HG03565 (cell line): ENCODE measurements at regions not wholly inside any gene's neighbourhood (a gene's known extent, or its start where the extent isn't known, plus 50 kb on each side); places are given as distances from the start of the nearest gene placed in this dataset.

ENCODE experiments used
- ATAC-seq: cut with Tn5 transposase; IDR thresholded peaks from one replicate; pipeline ENCODE4 v1.9.1; 2021; ENCODE audit warnings: mild to moderate bottlenecking, moderate library complexity; ENCODE audit not compliant: unreplicated experiment

GRCh38 chr6:113464960-113465359 lies 392.2 kb upstream of the MARCKS start:
- ATAC-seq, result no peak

- ATAC-seq, result no peak
These were observed 390.6 kb upstream of the MARCKS start for GRCh38 chr6:113466526-113466925.

- no peak for ATAC-seq
These were observed 381.8 kb upstream of the MARCKS start for GRCh38 chr6:113475392-113475791.

GRCh38 chr6:113476937-113477839 lies 380.0 kb upstream of the MARCKS start:
- ATAC-seq, result no peak

GRCh38 chr6:113480616-113481015 lies 376.5 kb upstream of the MARCKS start:
- ATAC-seq, result no peak

- ATAC-seq, result no peak
These were observed 375.7 kb upstream of the MARCKS start for GRCh38 chr6:113481458-113481857.

- peak; percentile 41 for ATAC-seq
These were observed 375.2 kb upstream of the MARCKS start for GRCh38 chr6:113481910-113482309.

- no peak for ATAC-seq
These were observed 374.4 kb upstream of the MARCKS start for GRCh38 chr6:113482771-113483170.

- ATAC-seq, result no peak
These were observed 370.9 kb upstream of the MARCKS start for GRCh38 chr6:113486199-113486598.

GRCh38 chr6:113487489-113488058 lies 369.6 kb upstream of the MARCKS start:
- no peak for ATAC-seq

GRCh38 chr6:113488061-113488460 lies 369.1 kb upstream of the MARCKS start:
- no peak for ATAC-seq

- ATAC-seq, result no peak
These were observed 368.1 kb upstream of the MARCKS start for GRCh38 chr6:113488812-113489685.

- ATAC-seq, result no peak
These were observed 367.0 kb upstream of the MARCKS start for GRCh38 chr6:113489952-113490746.

- ATAC-seq, result no peak
These were observed 365.8 kb upstream of the MARCKS start for GRCh38 chr6:113491376-113491775.

- no peak for ATAC-seq
These were observed 363.2 kb upstream of the MARCKS start for GRCh38 chr6:113493991-113494390.

- no peak for ATAC-seq
These were observed 361.6 kb upstream of the MARCKS start for GRCh38 chr6:113495521-113495920.

GRCh38 chr6:113496166-113496565 lies 361.0 kb upstream of the MARCKS start:
- ATAC-seq, result no peak

- no peak for ATAC-seq
These were observed 356.9 kb upstream of the MARCKS start for GRCh38 chr6:113500221-113500620.

- ATAC-seq, result no peak
These were observed 352.0 kb upstream of the MARCKS start for GRCh38 chr6:113505084-113505699.

GRCh38 chr6:113508249-113508648 lies 348.9 kb upstream of the MARCKS start:
- ATAC-seq, result no peak
